Muscle layer of colon (tissue), 2 donors: ENCODE measurements at regions not wholly inside any gene's neighbourhood (a gene's known extent, or its start where the extent isn't known, plus 50 kb on each side); places are given as distances from the start of the nearest gene placed in this dataset.

ENCODE experiments used
- H3K27ac ChIP-seq: one replicate; pipeline ENCODE4 v1.7.0; 2013; ENCODE audit warnings: low read depth, mild to moderate bottlenecking, low read length, moderate library complexity
- H3K27me3 ChIP-seq, 2 donors: one replicate each; pipeline ENCODE4 v1.7.0; 2013; ENCODE audit warnings: low read length in 2 of 2, mild to moderate bottlenecking in 2 of 2; ENCODE audit not compliant: insufficient read depth in 2 of 2, control insufficient read depth in 1 of 2
- H3K36me3 ChIP-seq: one replicate; pipeline ENCODE4 v1.7.0; 2013; ENCODE audit warnings: mild to moderate bottlenecking, low read length; ENCODE audit not compliant: insufficient read depth
- H3K4me1 ChIP-seq: one replicate; pipeline ENCODE4 v1.7.0; 2013; ENCODE audit warnings: mild to moderate bottlenecking, low read length; ENCODE audit not compliant: insufficient read depth
- H3K4me3 ChIP-seq, 2 donors: one replicate each; pipeline ENCODE4 v1.7.0; 2013; ENCODE audit warnings: low read length in 2 of 2, low read depth in 1 of 2, mild to moderate bottlenecking in 1 of 2, moderate library complexity in 1 of 2
- H3K9ac ChIP-seq: one replicate; pipeline ENCODE4 v1.7.0; 2013; ENCODE audit warnings: low read length
- H3K9me3 ChIP-seq: one replicate; pipeline ENCODE4 v1.7.0; 2013; ENCODE audit warnings: mild to moderate bottlenecking, low read length
- donor health status: abdominal sarcoma.
- donor health status: Adenocarcinoma of cecum.

DNA sequence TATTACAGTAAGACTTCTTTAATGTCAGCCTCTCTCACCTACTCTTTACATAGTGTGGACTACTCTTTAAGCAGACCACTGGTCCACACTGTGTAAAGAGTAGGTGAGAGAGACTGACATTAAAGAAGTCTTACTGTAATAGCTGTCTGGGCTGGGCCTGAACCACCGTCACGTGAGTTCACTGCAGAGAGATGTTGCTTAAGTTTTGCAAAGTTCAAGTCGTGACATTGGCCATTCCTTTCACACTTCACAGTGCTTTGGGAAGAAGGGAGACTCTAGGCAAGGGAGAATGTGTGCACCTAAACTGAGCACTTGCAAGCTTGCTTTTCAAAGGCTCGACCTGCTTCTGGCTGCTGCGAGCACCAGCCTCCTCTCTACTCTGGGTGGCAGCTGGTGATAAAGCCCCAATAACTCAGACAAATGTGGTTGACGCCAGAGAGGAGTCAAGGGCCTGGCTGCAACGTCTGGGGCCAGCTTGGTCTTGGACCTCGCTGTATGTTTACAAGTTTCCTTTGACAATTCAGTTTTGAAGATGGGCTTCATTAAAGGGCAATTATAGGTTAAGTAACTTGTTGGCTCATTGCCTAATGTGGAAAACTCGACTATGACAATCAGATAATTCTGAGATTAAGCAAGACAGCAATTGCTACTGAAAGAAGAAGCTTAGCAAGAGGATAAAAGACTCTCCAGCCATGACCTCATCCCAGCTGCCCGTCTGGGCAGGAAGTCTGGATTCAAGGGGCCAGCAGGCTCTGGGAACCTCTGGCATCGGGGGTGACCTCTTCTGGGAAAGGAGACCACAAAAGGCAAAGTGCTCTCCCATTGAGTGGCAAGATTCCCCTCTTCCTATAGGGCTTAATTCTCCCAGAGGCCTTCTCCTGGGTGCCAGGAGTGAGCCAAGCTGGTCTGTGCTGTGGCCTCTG is 242.1 kb upstream of the TLE3 start:
- Histone ChIP-seq H3K4me1 (peaks cover 35% of the 10 kb centered on the region), H3K27me3 (no peaks in the 10 kb centered on the region), H3K9me3 (no peaks in the 10 kb centered on the region), H3K27ac (peak overlapping the region; percentile 3), H3K4me3 (no peak overlapping the region), H3K9ac (no peak overlapping the region), H3K36me3 (no peaks in the 10 kb centered on the region)

DNA sequence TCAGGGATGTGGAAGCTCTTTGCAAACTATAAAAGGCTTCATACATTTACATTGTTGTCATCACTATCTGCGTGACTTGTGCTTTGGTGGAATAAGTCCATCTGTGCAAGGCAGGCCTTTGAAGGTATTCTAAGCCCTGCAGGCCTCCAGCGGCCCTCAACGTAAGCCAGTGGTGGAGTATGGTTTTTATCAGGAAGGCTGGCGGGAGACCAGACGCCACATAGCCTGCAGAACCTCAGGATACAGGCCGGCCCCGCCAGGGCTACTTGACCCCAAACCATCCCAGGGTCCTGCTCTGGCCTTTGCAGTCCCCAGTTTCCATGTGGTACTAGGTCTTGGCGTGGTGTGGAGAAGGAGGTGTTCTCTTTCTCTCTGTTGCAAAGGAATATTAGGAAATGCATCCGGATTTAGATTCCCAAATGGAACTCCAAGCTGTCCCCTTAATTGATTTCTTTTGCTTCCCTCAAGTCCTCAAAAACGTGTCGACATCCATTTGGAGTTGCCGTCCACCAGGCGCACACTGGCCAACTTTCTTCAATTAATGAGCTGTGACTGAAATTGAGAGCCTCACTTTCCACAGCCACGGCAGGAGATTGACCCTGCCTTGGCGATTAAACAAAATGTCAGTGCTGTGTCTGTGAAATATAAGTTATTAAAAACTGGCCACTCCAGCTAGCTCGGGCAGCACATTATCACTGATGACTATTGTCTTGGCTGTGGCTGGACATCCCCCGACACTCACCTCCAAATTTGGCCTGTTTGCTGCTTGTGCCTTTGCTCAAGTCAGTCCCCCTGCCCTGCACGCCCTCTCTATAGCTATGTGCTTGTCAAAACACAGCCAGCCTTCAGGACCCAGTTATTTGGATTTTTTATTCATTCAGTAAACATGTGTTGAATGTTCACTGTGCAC is 239.8 kb upstream of the TLE3 start:
- Histone ChIP-seq H3K4me3 (no peak overlapping the region), H3K36me3 (no peaks in the 10 kb centered on the region), H3K9me3 (no peaks in the 10 kb centered on the region), H3K27me3 (no peaks in the 10 kb centered on the region), H3K4me1 (peaks cover 35% of the 10 kb centered on the region), H3K27ac (peak overlapping the region; percentile 67), H3K9ac (no peak overlapping the region)

DNA sequence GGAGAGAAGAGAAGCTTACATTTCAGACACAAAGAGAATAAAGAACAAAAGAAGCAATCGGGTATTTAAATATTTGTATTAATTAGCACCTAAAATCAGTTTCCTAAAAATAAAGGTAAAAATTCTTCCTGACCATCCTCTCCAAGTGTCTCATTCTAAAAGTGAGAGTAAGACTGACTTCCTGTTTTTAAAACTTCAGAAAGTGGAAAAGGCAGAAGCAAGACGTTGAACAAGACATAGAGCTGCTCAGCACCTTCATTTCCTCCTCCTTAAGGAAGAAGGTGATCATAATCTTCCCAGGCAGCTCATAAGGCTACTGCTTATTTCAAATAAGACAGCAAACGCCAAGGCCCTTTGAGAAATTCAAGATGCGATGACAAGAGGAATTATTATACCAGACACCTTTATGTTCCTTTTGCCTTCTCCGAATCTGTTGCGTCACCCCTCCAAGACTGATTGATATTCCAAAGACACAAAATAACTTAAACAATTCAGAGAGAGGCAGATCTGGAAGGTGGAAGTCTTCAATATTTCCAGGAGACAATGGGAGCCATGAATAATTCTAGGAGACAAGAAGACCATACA is 238.8 kb upstream of the TLE3 start:
- Histone ChIP-seq H3K9ac (no peak overlapping the region), H3K27ac (peak overlapping the region; percentile 67)

DNA sequence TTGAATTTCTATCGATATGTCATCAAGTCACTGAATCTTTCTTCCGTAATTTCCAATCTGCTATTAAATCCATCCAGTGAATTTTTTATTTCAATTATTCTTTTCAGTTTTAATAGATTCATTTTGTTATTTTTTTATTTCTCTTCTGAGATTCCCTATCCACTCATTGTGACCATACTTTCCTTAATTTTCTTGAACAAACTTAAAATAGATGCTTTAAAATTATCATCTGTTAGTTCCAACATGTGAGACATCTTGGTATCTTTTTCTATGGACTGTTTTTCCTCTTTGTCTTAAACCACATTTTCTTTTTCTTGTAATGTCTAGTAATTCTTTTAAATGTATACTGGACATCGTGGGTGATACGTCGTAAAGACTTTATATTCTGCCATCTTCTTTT is 236.6 kb upstream of the TLE3 start:
- Histone ChIP-seq H3K36me3 (no peaks in the 10 kb centered on the region), H3K4me3 (no peak overlapping the region), H3K4me1 (peaks cover 24% of the 10 kb centered on the region), H3K9ac (no peak overlapping the region), H3K9me3 (no peaks in the 10 kb centered on the region), H3K27ac (no peak overlapping the region), H3K27me3 (no peaks in the 10 kb centered on the region)

More for the DNA sequence above, 238.8 kb upstream of the TLE3 start:
- Histone ChIP-seq H3K4me3 (no peak overlapping the region), H3K4me1 (peaks cover 35% of the 10 kb centered on the region), H3K9me3 (no peaks in the 10 kb centered on the region), H3K36me3 (no peaks in the 10 kb centered on the region), H3K27me3 (no peaks in the 10 kb centered on the region)

- H3K9ac ChIP-seq = no peak overlapping the region
Measured at GRCh38 chr15:70329179-70329578, 231.5 kb upstream of the TLE3 start.

GRCh38 chr15:70328679-70329115 is 231.0 kb upstream of the TLE3 start:
- no peaks in the 10 kb centered on the region for H3K27me3 ChIP-seq
- no peak overlapping the region for H3K9ac ChIP-seq
- peak overlapping the region; percentile 35 for H3K27ac ChIP-seq
- peak overlapping the region in 1 of 2 donors; percentile 12 for H3K4me3 ChIP-seq
- no peaks in the 10 kb centered on the region for H3K9me3 ChIP-seq
- no peaks in the 10 kb centered on the region for H3K36me3 ChIP-seq
- H3K4me1 ChIP-seq = peaks cover 30% of the 10 kb centered on the region

More at GRCh38 chr15:70329179-70329578, 231.5 kb upstream of the TLE3 start:
- H3K9me3 ChIP-seq = no peaks in the 10 kb centered on the region
- H3K4me3 ChIP-seq = no peak overlapping the region
- peak overlapping the region; percentile 35 for H3K27ac ChIP-seq
- no peaks in the 10 kb centered on the region for H3K36me3 ChIP-seq
- H3K4me1 ChIP-seq = peaks cover 25% of the 10 kb centered on the region
- H3K27me3 ChIP-seq = no peaks in the 10 kb centered on the region

- Histone ChIP-seq H3K9me3 (no peaks in the 10 kb centered on the region), H3K27me3 (no peaks in the 10 kb centered on the region), H3K4me1 (peaks cover 36% of the 10 kb centered on the region), H3K4me3 (no peak overlapping the region), H3K9ac (no peak overlapping the region), H3K27ac (peak overlapping the region; percentile 35), H3K36me3 (no peaks in the 10 kb centered on the region)
Measured at GRCh38 chr15:70327856-70328678, 230.3 kb upstream of the TLE3 start.

DNA sequence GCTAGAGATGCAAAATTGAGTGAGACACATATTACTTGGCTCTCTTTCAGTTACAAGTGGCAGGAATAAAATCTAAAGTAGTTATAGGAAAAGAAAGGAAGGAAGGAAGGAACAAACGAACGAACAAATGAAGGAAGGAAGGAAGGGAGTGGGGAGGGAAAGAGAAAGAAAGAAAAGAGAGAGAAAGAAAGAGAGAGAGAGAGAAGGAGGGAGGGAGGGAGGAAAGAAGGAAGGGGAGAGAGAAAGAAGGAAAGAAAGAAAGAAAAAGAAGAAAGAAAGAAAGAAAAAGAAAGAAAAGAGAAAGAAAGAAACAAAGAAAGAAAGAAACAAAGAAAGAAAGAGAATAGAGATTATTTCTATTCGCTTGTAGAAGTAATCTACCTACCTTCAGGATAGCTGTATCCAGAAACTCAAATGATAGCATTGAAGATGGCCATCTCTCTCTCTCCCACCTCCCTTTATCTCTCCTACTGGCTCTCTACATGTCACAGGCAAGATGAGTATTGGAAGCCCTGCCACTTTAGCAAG is 229.7 kb upstream of the TLE3 start:
- Histone ChIP-seq H3K4me3 (no peak overlapping the region), H3K36me3 (no peaks in the 10 kb centered on the region), H3K27ac (peak overlapping the region; percentile 35), H3K9ac (no peak overlapping the region), H3K9me3 (no peaks in the 10 kb centered on the region), H3K4me1 (peaks cover 43% of the 10 kb centered on the region), H3K27me3 (no peaks in the 10 kb centered on the region)

DNA sequence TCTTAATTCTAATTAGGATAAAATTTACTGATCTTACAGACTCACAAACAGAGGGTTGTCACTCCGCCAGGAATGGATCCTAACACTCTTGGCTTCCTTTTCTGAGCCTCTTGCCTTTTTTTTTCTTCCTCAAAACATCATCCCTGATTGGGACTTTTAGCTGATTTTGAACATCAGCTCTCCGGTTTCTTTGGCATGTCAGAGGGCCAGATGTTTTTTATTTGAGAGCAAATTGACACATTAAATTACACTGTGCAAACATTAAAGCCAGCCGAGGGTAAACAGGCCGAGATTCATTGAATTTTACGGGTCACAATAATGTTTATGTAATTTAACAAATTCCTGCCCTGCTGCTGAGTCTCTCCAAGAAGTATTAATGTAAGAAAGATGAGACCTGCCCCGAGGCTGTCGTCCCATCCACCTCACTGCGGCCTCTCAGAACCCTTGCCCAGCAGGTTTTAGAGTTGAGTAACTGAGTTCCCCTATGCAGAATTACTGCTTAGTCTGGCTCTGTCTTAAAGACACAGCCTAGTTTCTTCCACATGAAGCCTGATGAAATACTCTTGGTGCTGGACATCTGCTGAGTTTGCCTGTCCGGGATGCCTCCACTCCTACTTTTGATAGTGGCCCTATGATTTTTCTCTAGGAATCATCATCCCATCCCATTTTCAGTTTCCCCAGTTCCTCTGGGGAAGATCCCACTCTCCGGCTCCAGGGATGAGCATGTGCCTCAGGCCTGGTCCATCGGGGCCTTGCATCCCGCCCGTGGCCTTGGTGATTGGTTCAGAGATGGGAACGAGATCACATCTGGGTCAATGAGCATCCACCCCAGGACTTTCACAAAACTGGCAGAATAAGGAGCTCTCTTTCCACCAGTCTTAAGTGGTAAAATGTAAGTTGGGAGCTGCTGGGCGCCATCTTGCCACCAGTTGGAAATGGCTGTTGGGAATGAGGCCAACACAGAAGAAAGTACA is 226.6 kb upstream of the TLE3 start:
- H3K36me3 ChIP-seq = no peaks in the 10 kb centered on the region
- no peaks in the 10 kb centered on the region for H3K27me3 ChIP-seq
- peak overlapping the region; percentile 13 for H3K9ac ChIP-seq
- H3K4me1 ChIP-seq = peaks cover 73% of the 10 kb centered on the region
- H3K4me3 ChIP-seq = no peak overlapping the region
- peak overlapping the region; percentile 90 for H3K27ac ChIP-seq
- H3K9me3 ChIP-seq = no peaks in the 10 kb centered on the region
